WI38 (cell line): ENCODE measurements at regions not wholly inside any gene's neighbourhood (a gene's known extent, or its start where the extent isn't known, plus 50 kb on each side); places are given as distances from the start of the nearest gene placed in this dataset.

Experiments used
- H3K4me3 ChIP-seq: 2 replicates; pipeline ENCODE4 v1.5.1; 2011; ENCODE audit warnings: low read depth, mild to moderate bottlenecking, control low read depth, low read length
- TF ChIP-seq, protein P1 (sequence below): IDR thresholded peaks from 2 replicates; pipeline ENCODE4 v1.5.1; 2012; ENCODE audit warnings: low read depth, mild to moderate bottlenecking, control low read depth, low read length

DNA sequence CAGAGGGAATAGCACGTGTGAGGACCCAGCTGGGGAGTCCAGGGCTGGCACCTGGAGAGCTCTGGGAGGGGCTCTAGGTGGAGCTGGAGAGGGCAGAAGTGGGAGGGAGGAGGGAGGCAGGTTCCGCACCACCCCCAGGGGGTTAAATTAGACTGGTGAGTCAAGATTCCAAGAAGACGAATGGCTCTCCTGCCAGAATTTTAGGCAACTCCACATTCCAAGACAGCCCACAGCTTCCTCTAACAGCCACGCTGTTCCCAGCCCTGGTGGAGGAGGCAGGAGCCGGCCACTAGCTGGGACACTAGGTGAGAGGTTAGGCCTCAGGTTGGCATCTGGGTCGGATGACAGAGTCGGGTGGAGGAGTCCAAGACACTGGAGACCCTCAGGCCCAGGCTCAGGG, 60.2 kb downstream of the TFAP2C start:
- H3K4me3 ChIP-seq = no peak overlapping the region
- TF ChIP-seq, protein P1, sequence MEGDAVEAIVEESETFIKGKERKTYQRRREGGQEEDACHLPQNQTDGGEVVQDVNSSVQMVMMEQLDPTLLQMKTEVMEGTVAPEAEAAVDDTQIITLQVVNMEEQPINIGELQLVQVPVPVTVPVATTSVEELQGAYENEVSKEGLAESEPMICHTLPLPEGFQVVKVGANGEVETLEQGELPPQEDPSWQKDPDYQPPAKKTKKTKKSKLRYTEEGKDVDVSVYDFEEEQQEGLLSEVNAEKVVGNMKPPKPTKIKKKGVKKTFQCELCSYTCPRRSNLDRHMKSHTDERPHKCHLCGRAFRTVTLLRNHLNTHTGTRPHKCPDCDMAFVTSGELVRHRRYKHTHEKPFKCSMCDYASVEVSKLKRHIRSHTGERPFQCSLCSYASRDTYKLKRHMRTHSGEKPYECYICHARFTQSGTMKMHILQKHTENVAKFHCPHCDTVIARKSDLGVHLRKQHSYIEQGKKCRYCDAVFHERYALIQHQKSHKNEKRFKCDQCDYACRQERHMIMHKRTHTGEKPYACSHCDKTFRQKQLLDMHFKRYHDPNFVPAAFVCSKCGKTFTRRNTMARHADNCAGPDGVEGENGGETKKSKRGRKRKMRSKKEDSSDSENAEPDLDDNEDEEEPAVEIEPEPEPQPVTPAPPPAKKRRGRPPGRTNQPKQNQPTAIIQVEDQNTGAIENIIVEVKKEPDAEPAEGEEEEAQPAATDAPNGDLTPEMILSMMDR = no peak

DNA sequence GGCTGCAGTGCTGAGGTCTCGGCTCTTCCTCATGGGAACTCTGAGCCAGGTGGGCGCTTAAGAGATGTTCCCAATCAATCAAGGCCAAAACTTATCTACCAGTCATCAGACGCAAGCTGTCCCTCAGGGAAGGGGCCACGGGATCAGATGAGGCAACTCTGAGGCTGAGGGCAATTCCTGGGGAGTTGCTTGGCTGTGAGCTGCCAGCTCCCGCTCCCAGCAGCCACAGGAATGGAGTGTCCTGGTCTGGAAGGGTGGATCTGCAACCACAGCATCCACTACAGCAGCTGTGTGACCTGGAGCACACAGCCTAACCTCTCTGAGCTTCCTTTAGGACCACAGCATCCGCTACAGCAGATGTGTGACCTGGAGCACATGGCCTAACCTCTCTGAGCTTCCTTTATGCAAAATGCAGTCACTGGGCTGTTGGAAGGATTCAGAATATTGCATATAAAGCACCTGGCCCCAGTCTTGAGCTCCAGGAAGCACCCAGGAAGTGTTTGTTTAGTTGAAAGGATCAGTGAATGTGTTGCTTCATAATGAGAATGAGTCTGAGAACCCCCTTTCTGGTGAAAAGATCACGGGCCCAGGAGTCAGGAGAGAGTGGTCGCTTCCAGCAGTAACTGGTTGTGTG, 60.9 kb downstream of the TFAP2C start:
- TF ChIP-seq, protein P1 = no peak
- no peak overlapping the region for H3K4me3 ChIP-seq

DNA sequence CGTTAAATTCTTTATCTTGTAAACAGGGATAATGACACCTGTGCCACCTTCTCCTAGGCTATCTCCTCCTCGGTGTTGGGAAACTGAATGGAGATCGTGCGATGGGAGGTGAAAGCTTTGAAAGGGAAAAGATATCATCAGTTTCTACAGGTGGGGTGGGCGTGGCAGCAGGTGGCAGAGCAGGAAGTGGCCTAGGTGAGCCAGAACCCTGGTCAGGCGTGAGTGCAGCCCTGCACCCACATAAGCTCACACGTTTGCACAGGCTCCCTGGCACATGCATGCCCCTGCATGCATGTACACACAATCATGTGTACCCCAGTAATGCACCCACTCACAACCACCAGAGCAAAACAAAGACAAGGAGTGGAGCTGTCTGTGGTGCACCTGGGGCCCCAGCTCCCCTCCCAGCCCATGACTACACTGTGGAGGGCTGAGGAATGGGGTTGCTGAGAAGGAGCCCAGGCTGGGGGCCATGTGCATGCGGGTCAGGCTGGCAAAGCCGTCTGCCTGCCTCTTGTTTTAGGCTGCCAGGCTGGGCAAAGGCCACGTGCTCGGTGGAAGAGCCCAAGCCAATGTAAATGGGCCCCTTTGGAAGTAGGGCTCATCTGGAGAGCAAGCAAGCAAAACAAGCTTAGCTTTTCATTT, 61.5 kb downstream of the TFAP2C start:
- TF ChIP-seq, protein P1 = no peak
- no peak overlapping the region for H3K4me3 ChIP-seq

DNA sequence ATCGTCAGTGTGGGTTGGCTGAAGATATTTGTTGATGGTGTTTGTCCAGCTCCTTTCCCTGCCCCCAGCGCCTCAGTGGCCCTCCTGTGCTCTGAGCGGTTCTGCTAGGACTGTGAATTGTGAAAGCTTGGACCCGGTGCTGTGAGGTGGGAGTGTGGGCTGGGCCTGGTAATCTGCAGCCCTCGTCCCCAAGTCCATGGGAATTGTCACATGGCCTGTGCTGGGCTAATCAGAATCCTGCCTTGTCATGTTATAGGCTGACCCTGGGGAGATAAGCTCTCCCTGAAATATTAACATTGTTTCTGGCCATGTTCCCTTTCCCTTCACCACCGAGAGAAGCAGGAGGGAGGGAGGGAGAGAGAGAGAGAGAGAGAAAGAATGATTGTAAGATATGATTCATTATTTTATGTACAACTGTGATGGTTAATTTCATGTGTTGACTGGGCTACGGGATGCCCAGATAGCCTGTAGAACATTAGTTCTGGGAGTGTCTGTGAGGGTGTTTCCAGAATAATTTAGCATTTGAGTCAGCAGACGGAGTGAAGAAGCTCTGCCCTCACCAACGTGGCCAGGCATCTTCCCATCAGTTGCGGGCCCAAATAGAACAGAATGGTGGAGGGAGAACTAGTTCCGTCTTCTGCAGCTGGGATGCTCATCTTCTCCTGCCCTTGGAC, 62.4 kb downstream of the TFAP2C start:
- no peak overlapping the region for H3K4me3 ChIP-seq
- TF ChIP-seq, protein P1 = no peak

DNA sequence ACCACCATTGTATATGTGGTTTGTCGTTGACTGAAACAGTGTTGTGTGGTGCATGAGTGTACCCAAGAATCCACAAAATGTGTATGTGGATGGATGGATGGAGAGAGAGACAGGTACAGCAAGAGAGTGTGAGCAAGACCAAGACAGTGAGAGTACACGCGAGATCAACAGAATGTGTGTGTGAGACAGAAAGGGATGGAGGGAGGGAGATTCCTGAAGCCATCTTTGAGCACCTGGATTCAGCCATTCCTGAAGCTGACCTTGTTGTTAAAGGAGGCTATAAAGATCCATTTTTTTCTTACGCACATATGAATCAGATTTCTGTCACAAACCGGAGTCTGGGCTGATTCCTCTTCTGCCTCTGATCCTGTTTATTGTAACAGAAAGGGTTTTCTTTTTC, 64.1 kb downstream of the TFAP2C start:
- H3K4me3 ChIP-seq = no peak overlapping the region
- TF ChIP-seq, protein P1 = no peak

DNA sequence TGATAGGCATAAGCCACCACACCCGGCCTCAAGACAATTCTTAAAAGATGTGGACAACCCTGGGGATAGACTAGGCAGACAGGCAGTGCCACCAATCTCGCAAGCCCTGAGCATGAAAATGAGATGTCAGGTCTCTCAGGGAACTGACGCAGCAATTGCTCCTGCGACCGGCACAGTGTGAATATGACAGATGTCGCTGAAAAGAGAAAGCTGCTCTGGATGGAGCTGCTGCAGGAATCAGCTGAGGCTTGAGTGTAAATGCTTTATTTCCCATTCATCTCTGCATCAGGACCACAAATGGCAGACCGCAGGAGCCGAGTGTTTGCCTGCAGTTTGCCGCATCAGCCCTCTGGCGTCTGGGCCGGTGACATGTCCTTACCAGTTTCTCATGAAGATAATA, 68.4 kb downstream of the TFAP2C start:
- no peak overlapping the region for H3K4me3 ChIP-seq
- TF ChIP-seq, protein P1 = no peak

DNA sequence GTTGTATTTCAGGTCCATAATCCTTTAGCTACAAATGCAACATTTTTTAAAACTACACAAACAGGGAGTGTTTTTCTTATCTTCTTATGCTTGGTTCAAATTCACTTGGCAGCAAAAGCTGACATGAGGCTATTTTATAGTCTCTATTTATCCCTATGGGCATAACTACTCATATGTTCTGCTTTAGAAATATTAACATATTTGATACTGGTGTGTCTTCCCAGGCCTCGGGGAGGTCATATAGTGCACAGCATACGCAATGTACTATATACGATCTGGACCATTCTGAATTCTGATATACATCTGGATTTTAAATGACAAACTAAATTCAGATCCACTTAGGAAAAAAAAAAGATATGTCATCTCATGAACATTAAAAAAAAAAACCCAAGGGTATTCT, 69.2 kb downstream of the TFAP2C start:
- H3K4me3 ChIP-seq = no peak overlapping the region
- TF ChIP-seq, protein P1 = no peak
